ENCODE measurements at regions not wholly inside any gene's neighbourhood (a gene's known extent, or its start where the extent isn't known, plus 50 kb on each side); places are given as distances from the start of the nearest gene placed in this dataset.

DNA sequence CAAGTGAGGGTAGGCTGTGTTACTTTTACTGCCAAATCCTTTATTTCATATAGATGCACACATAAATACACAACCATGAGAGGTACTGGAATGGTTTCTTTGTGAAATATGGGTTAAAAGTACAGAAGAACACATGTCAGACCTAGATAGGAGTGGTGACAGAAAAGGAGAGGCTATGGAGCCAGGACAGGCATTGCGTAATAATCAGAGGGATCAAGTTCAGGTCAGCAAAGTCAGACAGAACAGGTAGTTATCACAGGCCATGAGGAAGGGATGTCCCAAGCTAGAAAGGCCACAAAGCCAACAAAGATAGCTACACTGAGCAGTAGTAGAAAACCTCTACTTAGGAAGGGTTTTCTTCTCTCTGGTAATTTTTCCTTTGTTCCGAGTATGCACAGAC lies 272.6 kb downstream of the KCNN2 start:
- Histone ChIP-seq H3K36me3 (ENCODE audit: insufficient read depth, low read length) (no peaks in the 10 kb centered on the region), H3K27me3 (ENCODE audit: low read length) (no peaks in the 10 kb centered on the region), H3K27ac (ENCODE audit: low read length) (no peak overlapping the region), H4K20me1 (ENCODE audit: insufficient read depth, low read depth, low read length) (no peaks in the 10 kb centered on the region), H3K4me3 (ENCODE audit: low read length) (no peak overlapping the region), H3K9me3 (ENCODE audit: low read length) (no peaks in the 10 kb centered on the region), H3K79me2 (ENCODE audit: low read length) (no peaks in the 10 kb centered on the region), H3K9me2 (replicated peaks; ENCODE audit: insufficient read depth, low read length) (no peaks in the 10 kb centered on the region), H3K4me1 (ENCODE audit: low read length) (no peaks in the 10 kb centered on the region), H3K4me2 (ENCODE audit: low read depth, low read length, poor library complexity, severe bottlenecking) (no peak overlapping the region), H3K9ac (ENCODE audit: low read length) (no peak overlapping the region), H2AFZ (ENCODE audit: low read length) (no peak overlapping the region)
- no peak for DNase-seq

DNA sequence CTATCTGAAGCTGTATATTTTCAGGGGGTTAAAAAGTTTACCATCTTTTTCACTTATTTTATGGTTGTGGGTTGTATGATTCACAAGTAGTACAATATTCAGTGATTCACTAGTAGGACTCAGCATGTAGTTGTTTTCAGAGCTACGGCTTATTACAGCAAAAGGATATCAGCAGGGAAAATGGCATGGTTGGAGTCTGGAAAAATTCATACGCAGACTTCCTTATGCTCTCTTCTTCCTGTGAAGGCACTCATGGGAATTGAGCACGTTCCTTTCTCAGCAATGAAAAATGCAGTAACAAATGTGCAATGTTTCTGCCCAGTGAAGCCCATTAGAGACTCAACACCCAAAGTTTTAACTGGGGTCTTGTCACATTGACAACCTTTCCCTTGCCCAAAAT lies 250.5 kb downstream of the KCNN2 start:
- H3K9me3 ChIP-seq (ENCODE audit: low read length) = no peaks in the 10 kb centered on the region
- H3K9me2 ChIP-seq (replicated peaks; ENCODE audit: insufficient read depth, low read length) = no peaks in the 10 kb centered on the region
- H3K79me2 ChIP-seq (ENCODE audit: low read length) = no peaks in the 10 kb centered on the region
- no peaks in the 10 kb centered on the region for H4K20me1 ChIP-seq (ENCODE audit: insufficient read depth, low read depth, low read length)
- no peaks in the 10 kb centered on the region for H3K4me1 ChIP-seq (ENCODE audit: low read length)
- no peaks in the 10 kb centered on the region for H3K36me3 ChIP-seq (ENCODE audit: insufficient read depth, low read length)
- no peak overlapping the region for H3K4me2 ChIP-seq (ENCODE audit: low read depth, low read length, poor library complexity, severe bottlenecking)
- H3K27me3 ChIP-seq (ENCODE audit: low read length) = no peaks in the 10 kb centered on the region
- H3K27ac ChIP-seq (ENCODE audit: low read length) = no peak overlapping the region
- no peak overlapping the region for H2AFZ ChIP-seq (ENCODE audit: low read length)
- H3K9ac ChIP-seq (ENCODE audit: low read length) = no peak overlapping the region
- no peak for DNase-seq
- H3K4me3 ChIP-seq (ENCODE audit: low read length) = no peak overlapping the region

DNA sequence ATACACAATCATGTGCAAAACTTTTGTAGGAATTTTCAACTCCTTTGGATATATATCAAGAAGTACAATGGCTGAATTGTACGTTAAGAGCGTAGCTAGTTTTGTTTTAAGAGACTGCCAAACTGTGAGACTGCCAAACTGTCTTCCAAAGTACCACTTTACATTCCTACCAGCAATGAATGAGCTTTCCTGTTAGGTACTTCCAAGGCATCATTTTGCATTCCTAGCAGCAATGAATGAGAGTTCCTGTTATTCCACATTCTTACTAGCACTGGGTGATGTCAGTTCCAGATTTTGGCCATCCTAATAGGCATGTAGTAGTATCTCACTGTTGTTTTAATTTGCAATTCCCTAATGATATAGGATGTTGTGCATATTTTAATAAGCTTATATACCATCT lies 219.3 kb downstream of the KCNN2 start:
- Histone ChIP-seq H3K4me2 (ENCODE audit: low read depth, low read length, poor library complexity, severe bottlenecking) (no peak overlapping the region), H3K4me1 (ENCODE audit: low read length) (no peaks in the 10 kb centered on the region), H3K27ac (ENCODE audit: low read length) (no peak overlapping the region), H3K27me3 (ENCODE audit: low read length) (no peaks in the 10 kb centered on the region), H3K36me3 (ENCODE audit: insufficient read depth, low read length) (no peaks in the 10 kb centered on the region), H3K9me3 (ENCODE audit: low read length) (no peaks in the 10 kb centered on the region), H3K9ac (ENCODE audit: low read length) (no peak overlapping the region), H3K79me2 (ENCODE audit: low read length) (no peaks in the 10 kb centered on the region), H3K4me3 (ENCODE audit: low read length) (no peak overlapping the region), H4K20me1 (ENCODE audit: insufficient read depth, low read depth, low read length) (no peaks in the 10 kb centered on the region), H2AFZ (ENCODE audit: low read length) (no peak overlapping the region), H3K9me2 (replicated peaks; ENCODE audit: insufficient read depth, low read length) (no peaks in the 10 kb centered on the region)
- DNase-seq = no peak

DNA sequence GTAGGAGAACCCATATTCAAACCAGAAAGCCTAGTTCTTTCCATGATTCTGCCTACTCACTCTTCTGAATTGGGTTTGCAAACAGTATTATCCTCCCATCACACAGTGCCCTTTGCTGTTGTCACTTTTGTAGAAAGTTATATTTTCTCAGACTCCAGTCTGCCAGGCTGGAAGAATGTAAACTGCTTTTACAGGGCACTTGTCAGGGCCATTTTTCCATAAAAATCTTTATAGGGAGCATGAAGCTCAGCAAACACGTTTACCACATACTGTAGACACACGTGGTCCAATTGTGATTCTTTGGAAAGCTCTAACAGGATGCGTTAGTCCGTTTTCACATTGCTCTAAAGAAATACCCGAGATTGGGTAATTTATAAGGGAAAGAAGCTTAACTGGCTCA lies 204.0 kb downstream of the KCNN2 start:
- no peak for DNase-seq
- Histone ChIP-seq H3K4me3 (ENCODE audit: low read length) (no peak overlapping the region), H3K36me3 (ENCODE audit: insufficient read depth, low read length) (no peaks in the 10 kb centered on the region), H3K27me3 (ENCODE audit: low read length) (no peaks in the 10 kb centered on the region), H2AFZ (ENCODE audit: low read length) (no peak overlapping the region), H3K9me3 (ENCODE audit: low read length) (no peaks in the 10 kb centered on the region), H3K4me1 (ENCODE audit: low read length) (no peaks in the 10 kb centered on the region), H3K4me2 (ENCODE audit: low read depth, low read length, poor library complexity, severe bottlenecking) (no peak overlapping the region), H3K9me2 (replicated peaks; ENCODE audit: insufficient read depth, low read length) (no peaks in the 10 kb centered on the region), H4K20me1 (ENCODE audit: insufficient read depth, low read depth, low read length) (no peaks in the 10 kb centered on the region), H3K79me2 (ENCODE audit: low read length) (no peaks in the 10 kb centered on the region), H3K9ac (ENCODE audit: low read length) (no peak overlapping the region), H3K27ac (ENCODE audit: low read length) (no peak overlapping the region)

DNA sequence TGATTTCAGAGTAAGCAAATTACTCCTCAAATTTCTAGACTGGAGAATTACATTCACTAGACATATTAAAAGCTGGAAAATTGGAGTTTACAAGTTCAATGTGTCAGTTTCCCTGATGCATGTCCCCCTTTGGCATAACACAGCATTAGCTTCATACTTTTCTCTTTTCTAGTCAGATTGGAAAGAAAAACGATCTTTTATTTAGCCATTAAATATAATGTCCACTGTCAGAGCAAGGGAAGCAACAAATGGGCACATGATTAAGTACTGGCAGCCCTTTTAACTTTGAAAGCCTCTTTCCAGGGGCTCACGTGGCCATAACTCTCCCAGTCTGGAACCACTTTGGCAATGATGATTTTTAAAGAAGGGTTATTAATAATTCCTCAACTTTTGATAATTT lies 203.3 kb downstream of the KCNN2 start:
- no peak for DNase-seq
- no peak overlapping the region for H3K27ac ChIP-seq (ENCODE audit: low read length)
- no peaks in the 10 kb centered on the region for H3K27me3 ChIP-seq (ENCODE audit: low read length)
- H4K20me1 ChIP-seq (ENCODE audit: insufficient read depth, low read depth, low read length) = no peaks in the 10 kb centered on the region
- no peak overlapping the region for H3K4me3 ChIP-seq (ENCODE audit: low read length)
- H3K9me3 ChIP-seq (ENCODE audit: low read length) = no peaks in the 10 kb centered on the region
- H3K36me3 ChIP-seq (ENCODE audit: insufficient read depth, low read length) = no peaks in the 10 kb centered on the region
- H3K79me2 ChIP-seq (ENCODE audit: low read length) = no peaks in the 10 kb centered on the region
- no peak overlapping the region for H3K9ac ChIP-seq (ENCODE audit: low read length)
- H3K4me2 ChIP-seq (ENCODE audit: low read depth, low read length, poor library complexity, severe bottlenecking) = no peak overlapping the region
- no peaks in the 10 kb centered on the region for H3K9me2 ChIP-seq (replicated peaks; ENCODE audit: insufficient read depth, low read length)
- H3K4me1 ChIP-seq (ENCODE audit: low read length) = no peaks in the 10 kb centered on the region
- no peak overlapping the region for H2AFZ ChIP-seq (ENCODE audit: low read length)

DNA sequence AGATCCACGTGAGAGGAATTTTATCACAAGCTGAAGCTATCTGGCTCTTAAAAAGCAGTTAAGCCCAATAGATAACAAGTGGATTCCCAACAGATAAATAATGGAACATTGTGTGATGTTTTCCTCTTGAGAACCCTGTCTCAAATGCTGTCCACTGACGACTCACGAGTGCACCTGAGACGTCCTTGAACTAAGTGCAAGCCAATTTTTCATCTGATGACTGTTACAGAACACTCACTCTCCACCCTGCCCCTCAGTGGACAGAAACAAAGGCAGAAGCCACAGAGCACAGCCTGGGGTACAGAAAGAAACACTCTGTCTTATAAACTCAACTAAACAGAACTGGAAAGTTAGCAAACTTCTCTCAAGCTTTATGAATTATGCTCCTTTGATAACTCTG lies 199.5 kb downstream of the KCNN2 start:
- H3K27me3 ChIP-seq (ENCODE audit: low read length) = no peaks in the 10 kb centered on the region
- no peak overlapping the region for H3K4me3 ChIP-seq (ENCODE audit: low read length)
- no peak overlapping the region for H3K4me2 ChIP-seq (ENCODE audit: low read depth, low read length, poor library complexity, severe bottlenecking)
- H4K20me1 ChIP-seq (ENCODE audit: insufficient read depth, low read depth, low read length) = no peaks in the 10 kb centered on the region
- H3K27ac ChIP-seq (ENCODE audit: low read length) = no peak overlapping the region
- no peaks in the 10 kb centered on the region for H3K9me2 ChIP-seq (replicated peaks; ENCODE audit: insufficient read depth, low read length)
- no peak for DNase-seq
- H3K4me1 ChIP-seq (ENCODE audit: low read length) = no peaks in the 10 kb centered on the region
- no peaks in the 10 kb centered on the region for H3K79me2 ChIP-seq (ENCODE audit: low read length)
- no peak overlapping the region for H3K9ac ChIP-seq (ENCODE audit: low read length)
- no peaks in the 10 kb centered on the region for H3K36me3 ChIP-seq (ENCODE audit: insufficient read depth, low read length)
- no peak overlapping the region for H2AFZ ChIP-seq (ENCODE audit: low read length)
- no peaks in the 10 kb centered on the region for H3K9me3 ChIP-seq (ENCODE audit: low read length)
